GM12878 (cell line): ENCODE measurements at regions not wholly inside any gene's neighbourhood (a gene's known extent, or its start where the extent isn't known, plus 50 kb on each side); places are given as distances from the start of the nearest gene placed in this dataset.

Source experiments
- ATAC-seq: fragments of 200-7000 bp; cut with Tn5 transposase; 3 replicates; pipeline ENCODE4 v1.9.1; 2020; ENCODE audit warnings: mild to moderate bottlenecking, moderate library complexity
- BruUV-seq: library from RNA; stranded (reverse); fragments of 400-500 nt; replicated peaks from 2 replicates; lab custom pipeline; 2021; lab: Mats Ljungman, UMichigan
- CTCF ChIA-PET: fragments of 300-600 bp; sonication (Branson Sonifier 250); formaldehyde crosslinking; extraction: SDS; loops from one replicate; lab custom pipeline; 2021; ENCODE audit warnings: inconsistent platforms; lab: Yijun Ruan, JAX
- POLR2A ChIA-PET: fragments of 350-600 bp; formaldehyde crosslinking; extraction: SDS; loops from one replicate; lab custom pipeline; 2021; ENCODE audit warnings: inconsistent platforms; lab: Charles Lee
- RAD21 ChIA-PET: fragments of 300-600 bp; sonication (Branson Sonifier 250); formaldehyde crosslinking; loops from one replicate; lab custom pipeline; 2023; ENCODE audit warnings: antibody characterized with exemption; ENCODE audit not compliant: unreplicated experiment; lab: Charles Lee
- SMC1A ChIA-PET: fragments of 300-600 bp; sonication (Branson Sonifier 250); formaldehyde crosslinking; loops from one replicate; lab custom pipeline; 2023; ENCODE audit not compliant: unreplicated experiment, uncharacterized antibody; lab: Charles Lee
- DNase-seq: peaks from one replicate; pipeline ENCODE4 v3.0.0-alpha.2; 2011; ENCODE audit warnings: low read depth, low spot score
- FAIRE-seq: peaks from 3 replicates; lab custom pipeline; 2011; peaks lifted over from hg19 to GRCh38; lab: Jason Lieb, UNC
- H2AFZ ChIP-seq: 2 replicates; pipeline ENCODE4 v1.6.0; 2011; ENCODE audit warnings: low read depth, low read length, control low read depth; ENCODE audit not compliant: control insufficient read depth
- H3K27ac ChIP-seq: 2 replicates; pipeline ENCODE4 v1.5.1; 2011; ENCODE audit warnings: control low read depth; ENCODE audit not compliant: control insufficient read depth, insufficient read depth
- H3K27me3 ChIP-seq, 2 experiments: replicated peaks in 1 of 2; 2 replicates each; pipeline versions ENCODE4 v1.6.0 to v1.6.1; 2011; ENCODE audit warnings: low read length in 1 of 2; ENCODE audit not compliant: control insufficient read depth in 2 of 2, insufficient read depth in 2 of 2
- H3K36me3 ChIP-seq, 2 experiments: 2 replicates each; pipeline ENCODE4 v1.5.1; 2011; ENCODE audit warnings: low read length in 1 of 2; ENCODE audit not compliant: control insufficient read depth in 2 of 2, insufficient read depth in 2 of 2
- H3K4me1 ChIP-seq: 2 replicates; pipeline ENCODE4 v1.6.1; 2011; ENCODE audit warnings: mild to moderate bottlenecking, low read length, moderate library complexity, mixed read lengths; ENCODE audit not compliant: control insufficient read depth, insufficient read depth
- H3K4me2 ChIP-seq: 2 replicates; pipeline ENCODE4 v1.6.0; 2011; ENCODE audit warnings: control low read depth; ENCODE audit not compliant: control insufficient read depth, insufficient read depth
- H3K4me3 ChIP-seq: fragments of 200-600 bp; sonication (generic); 2 replicates; pipeline ENCODE4 v1.5.1; 2016
- H3K79me2 ChIP-seq: 2 replicates; pipeline ENCODE4 v1.6.0; 2011; ENCODE audit warnings: low read length; ENCODE audit not compliant: control insufficient read depth, insufficient read depth
- H3K9ac ChIP-seq: 2 replicates; pipeline ENCODE4 v1.8.0; 2011; ENCODE audit warnings: low read length, control low read depth, mixed read lengths; ENCODE audit not compliant: control insufficient read depth, insufficient read depth
- H3K9me3 ChIP-seq: replicated peaks from 3 replicates; pipeline ENCODE4 v1.5.1; 2011; ENCODE audit warnings: mild to moderate bottlenecking, low read length; ENCODE audit not compliant: control insufficient read depth, insufficient read depth
- H4K20me1 ChIP-seq: 2 replicates; pipeline ENCODE4 v1.6.0; 2011; ENCODE audit not compliant: control insufficient read depth, insufficient read depth
- ATF2 ChIP-seq: IDR thresholded peaks from 2 replicates; pipeline ENCODE4 v1.6.1; 2012; ENCODE audit warnings: low read length, inconsistent platforms
- BHLHE40 ChIP-seq, 2 experiments: fragments of 450-650 bp in 1 of 2; IDR thresholded peaks; 2 replicates each; pipeline ENCODE4 v1.6.1; 2011 to 2017; ENCODE audit warnings: low read depth in 2 of 2, borderline replicate concordance in 1 of 2, improper control_type of control experiment in 1 of 2, low read length in 1 of 2, mild to moderate bottlenecking in 1 of 2
- CHD4 ChIP-seq: fragments of 200-600 bp; sonication (generic); IDR thresholded peaks from 2 replicates; pipeline ENCODE4 v1.6.1; 2016; ENCODE audit warnings: mild to moderate bottlenecking
- E4F1 ChIP-seq: fragments of 450-650 bp; IDR thresholded peaks from 2 replicates; pipeline ENCODE4 v1.6.1; 2018; ENCODE audit warnings: borderline replicate concordance, mild to moderate bottlenecking; ENCODE audit not compliant: partially characterized antibody
- KDM1A ChIP-seq: fragments of 200-600 bp; sonication (generic); IDR thresholded peaks from 2 replicates; pipeline ENCODE4 v1.6.1; 2016; ENCODE audit warnings: borderline replicate concordance
- NFYB ChIP-seq: IDR thresholded peaks from 2 replicates; pipeline ENCODE4 v1.6.1; 2011; ENCODE audit warnings: low read depth, mild to moderate bottlenecking, low read length, improper control_type of control experiment, moderate library complexity; ENCODE audit not compliant: insufficient read depth
- SIN3A ChIP-seq: IDR thresholded peaks from 2 replicates; pipeline ENCODE4 v1.6.1; 2012; ENCODE audit warnings: low read depth, low read length, improper control_type of control experiment
- SP1 ChIP-seq: IDR thresholded peaks from one replicate; pipeline ENCODE4 v1.6.1; 2011; ENCODE audit warnings: low read depth, low read length
- SPI1 ChIP-seq: IDR thresholded peaks from 2 replicates; pipeline ENCODE4 v1.6.1; 2011; ENCODE audit warnings: low read depth, mild to moderate bottlenecking, low read length, moderate library complexity, borderline replicate concordance; ENCODE audit not compliant: insufficient read depth
- STAT3 ChIP-seq: IDR thresholded peaks from 2 replicates; pipeline ENCODE4 v1.6.1; 2011; ENCODE audit warnings: low read depth, low read length, improper control_type of control experiment
- SUZ12 ChIP-seq: fragments of 200-600 bp; sonication (generic); IDR thresholded peaks from one replicate; pipeline ENCODE4 v1.6.1; 2018; ENCODE audit warnings: antibody characterized with exemption, mild to moderate bottlenecking; ENCODE audit not compliant: unreplicated experiment
- ZNF274 ChIP-seq: IDR thresholded peaks from one replicate; pipeline ENCODE4 v1.8.0; 2011; ENCODE audit not compliant: insufficient read length, insufficient read depth
- WGBS: methylation state at CpG from one replicate; pipeline ENCODE4 v1.1.6; 2016; ENCODE audit warnings: low lambda C conversion rate; ENCODE audit not compliant: insufficient replicate concordance, insufficient coverage; ENCODE audit errors: missing lambda C conversion rate; 5-methylcytosine and 5-hydroxymethylcytosine counted together
- in situ Hi-C: fragments of 300-500 bp; cut with MboI; formaldehyde crosslinking; loops from 9 replicates; pipeline ENCODE4 v1.14.3; 2018; ENCODE audit warnings: mixed read lengths
- intact Hi-C: fragments of 100-400 bp; cut with micrococcal nuclease; formaldehyde crosslinking; loops from one replicate; pipeline ENCODE4 v1.14.2; 2022; ENCODE audit not compliant: unreplicated experiment

- WGBS = 0% methylated on average over 3 of the region's 3 CpGs
- Histone ChIP-seq H4K20me1 (no peaks in the 10 kb centered on the region), H3K4me2 (no peak overlapping the region), H3K4me3 (no peak overlapping the region), H3K9me3 (no peaks in the 10 kb centered on the region), H3K27ac (no peak overlapping the region), H3K9ac (no peak overlapping the region), H2AFZ (no peak overlapping the region), H3K4me1 (no peaks in the 10 kb centered on the region), H3K36me3 (no peaks in the 10 kb centered on the region)
- POLR2A ChIA-PET = no interaction called here
- in situ Hi-C loops (no loop called here), intact Hi-C loops (no loop called here)
- no peak for ATAC-seq
- SMC1A ChIA-PET = no interaction called here
- RAD21 ChIA-PET = no interaction called here
- BruUV-seq = no TSS peak
- TF ChIP-seq ZNF274 = no peak
- TF ChIP-seq SIN3A = no peak
- TF ChIP-seq CHD4 = no peak
- no peak for TF ChIP-seq NFYB
- no peak for TF ChIP-seq ATF2
- TF ChIP-seq BHLHE40 (IDR thresholded peaks at IDR 0.05; ENCODE audit: borderline replicate concordance in 1 of 2, low read depth in 2 of 2, low read length in 1 of 2) = no peak
- no peak for TF ChIP-seq E4F1
- TF ChIP-seq STAT3 = no peak
- no peak for TF ChIP-seq SUZ12
- TF ChIP-seq SPI1 = no peak
- no peak for TF ChIP-seq SP1
- TF ChIP-seq KDM1A = no peak
- TF ChIP-seq, all 136 proteins: peak for 0
- FAIRE-seq (no peak), DNase-seq (no peak)
- H3K27me3 ChIP-seq = no peaks in the 10 kb centered on the region
- H3K79me2 ChIP-seq = no peaks in the 10 kb centered on the region
- CTCF ChIA-PET = no interaction called here
These were observed 444.7 kb upstream of the RPS6KA3 start for GRCh38 chrX:20711366-20711765.
